Testis (tissue), 2 donors: ENCODE measurements at regions not wholly inside any gene's neighbourhood (a gene's known extent, or its start where the extent isn't known, plus 50 kb on each side); places are given as distances from the start of the nearest gene placed in this dataset.

ENCODE experiments used
- DNase-seq: peaks from one replicate; pipeline ENCODE4 v3.0.0-alpha.2; 2019
- H3K27ac ChIP-seq, 2 donors: fragments of 200-600 bp; sonication (generic); one replicate each; pipeline ENCODE4 v1.5.1; 2019
- H3K27me3 ChIP-seq: fragments of 200-600 bp; sonication (generic); one replicate; pipeline ENCODE4 v1.5.1; 2019
- H3K36me3 ChIP-seq: fragments of 200-600 bp; sonication (generic); one replicate; pipeline ENCODE4 v1.5.1; 2017; ENCODE audit warnings: low read depth; ENCODE audit errors: missing control alignments
- H3K4me1 ChIP-seq: fragments of 200-600 bp; sonication (generic); one replicate; pipeline ENCODE4 v1.5.1; 2019
- H3K4me3 ChIP-seq, 2 donors: fragments of 200-600 bp; sonication (generic); one replicate each; pipeline ENCODE4 v1.5.1; 2017 to 2019
- H3K9me3 ChIP-seq: fragments of 200-600 bp; sonication (generic); one replicate; pipeline ENCODE4 v1.5.1; 2017
- POLR2A ChIP-seq: fragments of 450-650 bp; IDR thresholded peaks from one replicate; pipeline ENCODE4 v1.6.1; 2017; ENCODE audit warnings: antibody characterized with exemption, mild to moderate bottlenecking, moderate library complexity
- WGBS, 2 donors: methylation state at CpG; one replicate each; pipeline ENCODE4 v1.1.5; 2018; 5-methylcytosine and 5-hydroxymethylcytosine counted together
- intact Hi-C: fragments of 100-400 bp; cut with DNase I; formaldehyde crosslinking; loops from one replicate; pipeline ENCODE4 v1.15.1; 2023; ENCODE audit warnings: low total_unique reads
- TF ChIP-seq, protein P1 (sequence below), 3 experiments: fragments of 450-650 bp in 2 of 3; fragments of 200-600 bp in 1 of 3; sonication (generic) in 1 of 3; IDR thresholded peaks; one replicate each; pipeline ENCODE4 v1.5.1; 2016 to 2019; ENCODE audit warnings: antibody characterized with exemption in 3 of 3, mild to moderate bottlenecking in 2 of 3, moderate library complexity in 1 of 3

DNA sequence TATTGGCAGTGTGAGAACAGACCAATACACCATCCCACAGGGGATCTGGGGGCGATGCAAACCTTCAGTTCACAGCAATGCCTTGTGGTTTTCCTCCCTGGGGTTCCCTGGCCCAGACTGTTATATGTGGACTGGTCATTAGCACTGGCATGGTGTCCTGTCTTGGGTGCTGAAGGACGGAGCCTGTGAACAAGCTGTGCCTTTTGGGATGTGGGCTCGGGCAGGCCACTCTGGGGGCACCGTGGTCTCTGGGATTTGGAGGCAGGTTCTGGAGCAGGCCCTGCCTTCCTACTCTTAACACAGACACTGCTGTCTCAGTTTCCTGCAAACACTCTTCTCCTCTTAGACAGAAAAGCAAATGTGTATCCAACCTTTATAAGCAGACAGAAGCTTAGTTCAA is 93.0 kb upstream of the ADRA2C start:
- no peak for DNase-seq
- no peak overlapping the region for H3K27ac ChIP-seq
- WGBS, 2 donors: 84 to 95% methylated on average over 4 of the region's 4 CpGs
- intact Hi-C loops: no loop called here
- no peaks in the 10 kb centered on the region for H3K9me3 ChIP-seq
- no peak overlapping the region for H3K4me3 ChIP-seq
- H3K36me3 ChIP-seq: no peaks in the 10 kb centered on the region
- no peak for TF ChIP-seq POLR2A
- TF ChIP-seq, protein P1, sequence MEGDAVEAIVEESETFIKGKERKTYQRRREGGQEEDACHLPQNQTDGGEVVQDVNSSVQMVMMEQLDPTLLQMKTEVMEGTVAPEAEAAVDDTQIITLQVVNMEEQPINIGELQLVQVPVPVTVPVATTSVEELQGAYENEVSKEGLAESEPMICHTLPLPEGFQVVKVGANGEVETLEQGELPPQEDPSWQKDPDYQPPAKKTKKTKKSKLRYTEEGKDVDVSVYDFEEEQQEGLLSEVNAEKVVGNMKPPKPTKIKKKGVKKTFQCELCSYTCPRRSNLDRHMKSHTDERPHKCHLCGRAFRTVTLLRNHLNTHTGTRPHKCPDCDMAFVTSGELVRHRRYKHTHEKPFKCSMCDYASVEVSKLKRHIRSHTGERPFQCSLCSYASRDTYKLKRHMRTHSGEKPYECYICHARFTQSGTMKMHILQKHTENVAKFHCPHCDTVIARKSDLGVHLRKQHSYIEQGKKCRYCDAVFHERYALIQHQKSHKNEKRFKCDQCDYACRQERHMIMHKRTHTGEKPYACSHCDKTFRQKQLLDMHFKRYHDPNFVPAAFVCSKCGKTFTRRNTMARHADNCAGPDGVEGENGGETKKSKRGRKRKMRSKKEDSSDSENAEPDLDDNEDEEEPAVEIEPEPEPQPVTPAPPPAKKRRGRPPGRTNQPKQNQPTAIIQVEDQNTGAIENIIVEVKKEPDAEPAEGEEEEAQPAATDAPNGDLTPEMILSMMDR (IDR thresholded peaks at IDR 0.05): no peak
- H3K27me3 ChIP-seq: no peaks in the 10 kb centered on the region
- H3K4me1 ChIP-seq: no peaks in the 10 kb centered on the region

DNA sequence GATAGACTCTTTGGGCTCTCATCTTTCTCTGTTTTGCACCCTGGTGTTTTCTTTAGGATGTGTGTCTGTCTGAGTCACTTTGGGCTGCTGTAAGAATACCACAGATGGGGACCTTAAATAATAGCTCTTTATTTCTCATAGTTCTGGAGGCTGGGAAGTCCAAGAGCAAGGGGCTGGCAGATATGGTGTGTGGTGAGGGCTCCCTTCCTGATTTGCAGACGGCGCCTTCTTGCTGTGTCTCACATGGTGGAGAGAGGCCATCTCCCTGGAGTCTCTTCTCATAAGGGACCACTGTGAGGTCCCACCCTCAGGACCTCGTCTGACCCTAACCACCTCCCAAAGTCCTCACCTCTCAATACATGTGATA is 93.7 kb upstream of the ADRA2C start:
- no peak for DNase-seq
- Histone ChIP-seq H3K9me3 (no peaks in the 10 kb centered on the region), H3K4me3 (no peak overlapping the region), H3K36me3 (no peaks in the 10 kb centered on the region), H3K4me1 (no peaks in the 10 kb centered on the region), H3K27ac (no peak overlapping the region), H3K27me3 (no peaks in the 10 kb centered on the region)
- WGBS, 2 donors: 77 to 93% methylated on average over 3 of the region's 3 CpGs
- intact Hi-C loops: no loop called here
- TF ChIP-seq, protein P1 (IDR thresholded peaks at IDR 0.05): no peak
- TF ChIP-seq POLR2A: no peak

DNA sequence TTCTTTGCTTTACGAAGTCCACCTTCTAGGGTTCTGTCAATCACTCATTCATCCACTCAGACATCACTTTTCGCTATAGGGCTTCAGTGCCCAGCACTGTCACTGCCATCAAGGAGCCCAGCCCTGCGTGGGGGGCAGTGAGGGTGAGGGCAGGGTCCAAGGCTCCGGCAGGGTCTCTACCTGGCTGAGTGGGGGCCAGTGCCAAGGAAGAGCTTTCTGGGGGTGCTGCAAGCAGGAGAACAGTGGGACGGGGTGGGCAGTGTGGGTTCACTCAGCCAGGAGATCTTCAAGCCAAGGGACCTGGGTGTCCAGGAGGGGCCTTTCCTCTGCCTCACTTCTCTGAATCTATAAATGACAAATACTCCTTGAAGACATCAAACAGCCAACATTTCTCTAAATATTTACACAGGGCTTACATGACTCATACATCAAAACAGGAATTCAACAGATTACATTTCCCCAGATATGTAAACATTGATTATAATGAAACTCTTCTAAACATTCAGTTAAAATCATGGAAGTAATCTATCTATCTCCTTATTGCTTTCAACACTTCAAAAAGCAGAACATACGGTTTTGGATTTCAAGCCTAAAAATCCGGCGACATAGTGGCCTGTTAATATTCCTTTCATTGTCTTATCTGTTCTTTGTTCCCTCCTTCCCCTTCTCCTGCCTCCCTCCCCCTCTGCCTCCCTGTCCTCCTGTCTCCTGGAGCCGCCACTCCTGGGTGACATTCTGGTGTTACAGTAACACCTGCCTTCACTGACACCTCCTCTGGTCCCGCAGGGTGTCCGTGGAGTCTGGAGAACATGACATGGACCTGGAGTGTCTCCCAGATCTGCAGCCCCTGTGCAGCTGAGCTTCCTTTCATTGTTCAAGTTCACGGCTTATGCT is 94.4 kb upstream of the ADRA2C start:
- TF ChIP-seq POLR2A: no peak
- TF ChIP-seq, protein P1 (IDR thresholded peaks at IDR 0.05): no peak
- no peaks in the 10 kb centered on the region for H3K27me3 ChIP-seq
- 85 to 91% methylated on average over 12 of the region's 12 CpGs for WGBS, 2 donors
- no peaks in the 10 kb centered on the region for H3K36me3 ChIP-seq
- no peak overlapping the region for H3K4me3 ChIP-seq
- no peaks in the 10 kb centered on the region for H3K4me1 ChIP-seq
- H3K9me3 ChIP-seq: no peaks in the 10 kb centered on the region
- intact Hi-C loops: no loop called here
- H3K27ac ChIP-seq: no peak overlapping the region
- no peak for DNase-seq

DNA sequence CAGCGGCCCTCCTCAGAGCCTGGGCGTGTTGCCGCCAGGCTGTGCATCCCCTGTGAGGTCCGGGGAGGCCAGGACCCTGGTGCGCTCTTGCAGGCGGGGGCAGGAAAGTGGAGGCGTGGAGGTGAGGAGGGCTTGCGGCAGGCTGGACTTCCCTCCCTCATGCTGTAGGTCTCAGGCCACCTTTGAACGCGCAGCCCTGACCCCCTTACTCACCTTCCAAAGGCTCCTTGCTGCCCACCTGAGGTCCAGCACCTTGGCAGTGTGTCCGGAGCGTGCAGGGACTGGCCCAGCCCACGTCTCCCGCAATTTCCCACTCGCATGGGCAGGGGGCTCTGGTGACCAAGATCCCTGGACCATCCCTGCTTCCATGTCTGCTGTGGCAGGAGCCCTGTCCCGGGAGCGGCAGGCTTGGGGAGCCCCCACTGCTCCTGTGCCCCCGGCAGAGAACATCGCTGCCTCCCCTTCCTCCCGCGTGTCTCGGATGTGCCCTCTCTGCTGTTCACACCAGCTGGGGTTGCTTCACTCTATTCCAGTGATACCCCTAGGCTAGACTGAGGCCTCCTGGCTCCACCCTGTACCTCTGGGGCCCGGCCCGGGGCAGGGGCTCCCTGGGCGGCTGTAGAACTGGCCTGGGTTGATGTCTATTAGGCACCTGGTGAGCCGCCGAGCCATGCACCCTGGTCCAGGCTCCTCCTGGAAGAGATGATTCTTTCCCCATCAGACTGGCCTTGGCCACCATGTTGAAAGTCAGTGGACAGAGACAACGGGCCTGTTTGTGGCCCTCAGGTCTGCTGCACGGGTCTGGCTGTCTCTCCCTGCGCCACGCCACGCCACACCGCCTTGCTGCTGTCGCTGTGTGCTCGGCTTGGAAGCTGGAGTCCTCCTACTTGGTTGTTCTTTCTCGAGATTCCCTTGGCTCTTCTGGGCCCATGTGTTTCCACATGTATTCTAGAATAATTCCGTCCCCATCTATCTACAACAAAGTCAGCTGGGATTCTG is 95.4 kb upstream of the ADRA2C start:
- 93 to 99% methylated on average over 26 to 37 of the region's 37 CpGs for WGBS, 2 donors
- DNase-seq: no peak
- no peaks in the 10 kb centered on the region for H3K9me3 ChIP-seq
- no peak overlapping the region for H3K27ac ChIP-seq
- H3K4me1 ChIP-seq: no peaks in the 10 kb centered on the region
- no peaks in the 10 kb centered on the region for H3K27me3 ChIP-seq
- no peak overlapping the region for H3K4me3 ChIP-seq
- no peaks in the 10 kb centered on the region for H3K36me3 ChIP-seq
- intact Hi-C loops: no loop called here
- no peak for TF ChIP-seq POLR2A
- TF ChIP-seq, protein P1 (IDR thresholded peaks at IDR 0.05): no peak
